GM19463 (cell line): ENCODE measurements at regions not wholly inside any gene's neighbourhood (a gene's known extent, or its start where the extent isn't known, plus 50 kb on each side); places are given as distances from the start of the nearest gene placed in this dataset.

ENCODE experiments used
- ATAC-seq: cut with Tn5 transposase; IDR thresholded peaks from one replicate; pipeline ENCODE4 v1.9.1; 2021; ENCODE audit warnings: mild to moderate bottlenecking, moderate library complexity; ENCODE audit not compliant: unreplicated experiment

DNA sequence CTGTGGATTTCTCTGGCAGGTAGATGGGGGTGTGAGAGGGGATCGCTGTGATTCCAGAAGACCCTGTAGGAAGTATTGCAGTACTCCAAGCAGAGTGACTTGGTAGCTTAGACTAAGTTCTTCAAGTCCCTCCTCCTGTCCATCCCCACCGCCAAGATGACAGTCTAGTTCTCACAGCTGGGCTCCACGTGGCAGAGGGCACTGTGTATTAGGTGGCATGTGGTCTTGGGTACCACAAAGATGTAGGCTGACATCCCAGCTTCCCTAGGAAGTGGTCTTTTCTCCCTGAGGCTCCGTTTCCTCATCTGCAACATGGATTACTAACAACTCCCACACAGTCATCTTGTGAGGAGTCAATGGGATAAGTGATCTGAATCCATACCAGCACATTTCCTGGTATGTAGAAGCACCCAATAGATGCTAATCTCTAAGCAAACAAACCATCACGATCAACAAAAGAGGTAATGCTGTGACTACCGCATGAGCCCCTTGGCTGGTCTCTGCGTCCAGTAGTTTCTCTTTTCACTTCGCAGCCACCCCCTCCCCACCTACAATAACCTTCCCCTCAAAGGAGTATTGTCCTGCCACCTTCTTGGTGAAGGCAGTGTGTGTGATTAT is 349.1 kb upstream of the EEF2KMT start:
- no peak for ATAC-seq

DNA sequence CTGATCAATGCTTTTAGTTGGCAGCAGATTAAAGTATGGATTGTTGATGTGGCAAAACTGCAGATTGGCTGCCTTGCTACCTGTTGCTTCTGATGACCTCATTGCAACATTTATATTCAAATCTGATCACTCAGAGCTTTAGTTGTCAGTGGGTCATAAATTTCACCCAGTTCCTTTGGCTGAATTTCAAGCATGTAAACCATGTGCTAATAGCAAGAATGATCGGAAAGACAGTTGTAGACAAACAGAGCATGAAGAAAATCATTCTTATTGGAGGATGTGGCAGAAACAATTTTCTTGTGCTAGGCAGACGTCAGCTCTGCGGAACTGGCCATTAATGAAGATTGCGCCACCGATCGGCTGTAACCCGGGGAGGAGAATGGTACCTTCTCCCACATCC is 346.6 kb upstream of the EEF2KMT start:
- ATAC-seq: no peak

DNA sequence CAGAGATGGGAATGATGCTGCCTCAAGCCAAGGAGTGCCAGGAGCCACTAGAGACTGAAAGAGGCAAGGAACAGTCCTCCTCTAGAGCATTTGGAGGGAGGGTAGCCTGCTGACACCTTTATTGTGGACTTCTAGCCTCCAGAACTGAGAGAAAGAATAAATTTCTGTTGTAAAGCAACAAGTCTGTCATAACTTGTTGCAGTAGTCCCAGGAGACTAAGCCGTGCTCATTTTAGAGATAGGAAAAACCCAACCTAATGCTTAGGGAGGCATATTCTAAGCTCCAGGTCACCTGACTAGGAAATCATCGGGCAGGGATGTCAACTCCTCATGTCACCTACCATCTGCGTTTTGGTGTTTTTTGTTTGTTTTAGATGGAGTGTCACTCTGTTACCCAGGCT is 345.4 kb upstream of the EEF2KMT start:
- ATAC-seq: no peak

DNA sequence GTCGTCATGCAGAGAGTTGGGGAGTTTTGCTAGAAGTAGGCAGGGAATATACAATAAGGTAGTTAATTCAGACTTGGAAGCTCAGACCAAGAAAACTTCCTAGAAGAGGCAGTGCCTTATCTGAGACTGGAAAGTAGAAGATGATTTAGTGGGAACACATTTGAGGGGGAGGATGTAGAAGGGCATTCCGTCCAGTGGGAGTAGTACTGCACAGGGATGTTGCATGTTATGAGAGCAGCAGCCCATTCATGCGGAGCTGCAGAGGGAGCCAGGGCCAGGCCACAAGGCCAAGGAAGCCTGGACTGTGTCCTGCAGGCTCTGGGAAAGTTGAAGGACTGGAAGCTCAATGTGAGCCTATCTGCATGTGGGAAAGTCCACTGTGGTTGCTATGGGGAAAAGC is 344.5 kb upstream of the EEF2KMT start:
- ATAC-seq: no peak

DNA sequence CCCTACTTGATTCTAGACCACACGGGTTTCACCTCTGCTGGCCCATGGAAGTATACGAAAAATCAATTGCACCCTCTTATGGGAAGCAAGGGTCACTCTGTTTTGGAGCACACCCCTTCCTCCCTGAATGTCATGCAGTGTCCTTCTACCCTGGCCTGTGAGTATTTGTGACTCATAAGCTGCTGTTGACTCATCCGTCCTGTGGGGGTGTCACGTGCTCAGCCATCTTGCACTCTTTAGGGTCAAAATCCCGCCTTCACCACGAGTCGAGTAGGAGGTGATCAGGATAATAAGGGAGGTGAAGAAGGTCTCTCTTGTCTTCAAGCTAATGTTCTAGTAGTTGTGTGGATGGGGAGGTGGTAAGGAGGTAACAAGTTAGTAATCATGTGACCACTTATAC is 341.0 kb upstream of the EEF2KMT start:
- ATAC-seq: no peak

DNA sequence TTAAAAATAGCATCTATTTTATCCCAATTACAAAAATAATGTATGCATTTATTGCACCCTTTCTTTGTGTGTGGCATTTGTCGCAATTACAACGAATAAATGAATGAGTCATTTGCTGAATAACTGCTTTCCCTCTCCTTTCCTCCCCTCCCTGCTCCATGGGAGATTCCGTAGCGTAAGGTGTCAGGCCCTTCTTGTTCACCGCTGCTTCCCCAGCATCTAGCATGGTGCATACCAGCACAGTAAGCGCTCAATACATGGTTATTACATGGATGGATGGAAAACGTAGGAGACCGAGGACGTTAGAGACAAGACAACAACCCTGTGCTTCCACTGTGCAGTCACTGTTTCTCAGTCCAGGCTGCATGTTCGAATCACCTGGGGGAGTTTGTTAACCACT is 336.0 kb upstream of the EEF2KMT start:
- ATAC-seq: no peak

DNA sequence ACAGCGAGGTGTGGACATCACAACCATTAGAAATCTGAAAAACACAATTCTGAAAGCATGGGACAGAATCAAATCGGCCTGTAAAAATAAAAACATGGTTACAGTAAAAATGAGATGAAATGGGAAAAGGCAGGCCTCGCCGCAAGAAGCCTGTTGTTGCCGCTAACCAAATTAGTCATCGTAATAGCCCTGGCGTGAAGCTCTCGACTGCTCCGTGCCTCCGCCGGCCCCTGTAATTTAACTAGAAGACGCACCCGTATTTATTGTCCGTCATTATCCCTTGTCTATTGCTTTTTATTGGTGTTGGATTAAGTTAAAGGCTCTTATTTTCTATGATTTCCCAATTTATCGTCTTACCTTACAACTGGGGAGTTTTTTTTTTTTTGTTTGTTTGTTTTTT is 334.6 kb upstream of the EEF2KMT start:
- ATAC-seq: no peak

DNA sequence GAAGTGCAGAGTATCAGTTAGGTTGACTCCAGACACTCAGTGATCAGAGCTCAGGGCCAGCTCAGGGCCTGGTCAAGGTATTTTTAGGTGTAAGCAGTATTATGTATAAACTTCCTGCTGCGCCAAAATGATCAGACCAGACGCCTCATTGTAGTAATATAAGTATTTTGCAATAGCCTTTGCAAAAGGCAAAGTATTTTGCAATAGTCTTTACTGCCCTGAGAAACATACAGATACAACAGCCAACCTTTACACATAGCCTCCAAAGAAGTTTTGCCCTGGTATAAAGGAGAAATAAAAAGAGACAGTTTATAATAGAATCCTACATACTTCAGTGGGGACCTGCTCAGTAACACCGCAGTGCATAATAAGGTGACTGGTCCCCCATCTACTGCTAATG is 333.0 kb upstream of the EEF2KMT start:
- ATAC-seq: no peak

DNA sequence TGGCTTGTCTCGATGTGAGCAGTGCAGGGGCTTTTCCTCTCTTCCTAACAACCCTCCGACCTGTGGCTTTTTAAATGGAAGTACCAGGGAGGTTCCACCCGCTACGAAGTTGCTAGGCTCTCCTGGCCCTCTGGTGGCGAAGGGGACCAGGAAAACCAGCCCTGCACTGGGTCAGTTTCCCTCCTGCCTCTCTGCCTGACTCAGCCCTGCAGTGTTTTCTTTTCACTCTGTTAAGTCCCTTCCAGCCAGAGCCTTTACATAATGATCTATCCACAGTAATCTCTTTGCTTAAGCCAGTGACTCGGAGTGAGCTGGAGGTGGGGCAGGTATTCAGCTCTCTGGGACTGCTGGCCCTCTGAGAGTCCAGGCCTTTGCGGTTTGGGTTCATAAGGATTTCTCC is 331.3 kb upstream of the EEF2KMT start:
- no peak for ATAC-seq

DNA sequence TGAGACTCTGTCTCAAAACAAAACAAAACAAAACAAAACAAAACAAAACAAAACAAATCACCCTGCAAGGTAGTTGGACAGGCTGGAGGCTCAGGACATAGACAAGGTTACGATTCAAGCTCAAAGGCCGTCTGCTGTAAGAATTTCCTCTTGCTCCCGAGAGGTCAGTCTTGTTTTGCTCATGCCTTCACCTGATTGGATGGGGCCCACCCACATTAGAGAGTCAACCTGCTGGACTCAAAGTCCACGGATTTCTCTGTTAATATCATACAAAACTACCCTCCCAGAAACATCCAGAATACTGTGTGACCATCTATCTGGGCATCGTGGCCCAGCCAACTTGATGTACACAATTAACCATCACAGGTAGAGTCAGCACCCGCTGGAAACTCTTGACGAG is 330.0 kb upstream of the EEF2KMT start:
- ATAC-seq: no peak

DNA sequence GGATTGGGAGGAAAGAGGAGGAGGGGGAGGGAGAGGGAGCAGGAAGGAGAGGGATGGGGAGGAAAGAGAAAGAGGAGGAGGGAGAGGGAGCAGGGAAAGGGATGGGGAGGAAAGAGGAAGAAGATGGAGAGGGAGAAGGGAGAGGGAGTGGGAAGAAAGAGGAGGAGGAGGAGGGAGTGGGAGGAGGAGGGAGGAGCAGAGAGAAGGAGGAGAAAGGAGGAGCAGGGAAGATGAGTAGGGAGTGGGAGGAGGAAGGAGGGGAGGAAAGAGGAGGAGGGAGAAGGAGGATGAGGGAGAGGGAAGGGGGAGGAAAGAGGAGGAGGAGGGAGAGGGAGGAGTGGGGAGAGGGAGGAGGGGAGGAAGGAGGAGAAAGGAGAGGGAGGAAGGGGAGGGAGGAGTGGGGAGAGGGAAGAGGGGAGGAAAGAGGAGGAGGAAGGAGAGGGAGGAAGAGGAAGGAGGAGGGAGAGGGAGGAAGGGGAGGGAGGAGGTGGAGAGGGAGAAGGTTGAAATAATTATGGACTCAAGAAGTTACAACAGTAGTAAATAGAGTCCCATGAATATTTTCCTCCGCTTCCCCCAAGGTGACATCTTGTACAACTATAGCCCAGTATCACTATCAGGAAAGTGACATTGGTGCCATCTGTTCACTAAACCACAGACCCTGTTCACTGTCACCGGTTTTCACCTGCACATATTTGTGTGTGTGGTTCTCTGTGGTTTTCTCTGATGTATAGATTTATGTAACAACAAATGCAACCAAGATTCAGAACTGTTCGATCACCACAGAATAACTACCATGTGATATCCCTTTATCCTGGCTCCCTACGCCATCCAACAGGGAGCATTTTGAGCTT is 325.3 kb upstream of the EEF2KMT start:
- no peak for ATAC-seq

DNA sequence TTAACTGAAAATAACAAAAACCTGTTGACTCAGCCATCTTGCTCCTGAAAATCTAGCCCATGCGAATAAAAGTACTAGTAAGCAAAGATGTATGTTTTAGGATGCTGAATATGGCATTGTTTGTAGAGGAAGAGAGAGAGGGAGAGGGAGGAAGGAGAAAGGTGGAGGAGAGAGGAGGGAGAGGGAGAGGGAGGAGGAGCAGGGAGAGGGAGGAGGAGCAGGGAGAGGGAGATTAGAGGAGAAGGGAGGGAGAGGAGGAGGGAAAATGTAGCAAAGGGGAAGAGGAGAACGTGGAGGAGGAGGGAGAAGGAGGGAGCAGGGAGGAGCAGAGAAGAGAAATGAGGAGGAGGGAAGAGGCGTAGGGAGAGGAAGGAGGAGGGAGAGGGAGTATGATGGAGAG is 324.5 kb upstream of the EEF2KMT start:
- ATAC-seq: no peak

DNA sequence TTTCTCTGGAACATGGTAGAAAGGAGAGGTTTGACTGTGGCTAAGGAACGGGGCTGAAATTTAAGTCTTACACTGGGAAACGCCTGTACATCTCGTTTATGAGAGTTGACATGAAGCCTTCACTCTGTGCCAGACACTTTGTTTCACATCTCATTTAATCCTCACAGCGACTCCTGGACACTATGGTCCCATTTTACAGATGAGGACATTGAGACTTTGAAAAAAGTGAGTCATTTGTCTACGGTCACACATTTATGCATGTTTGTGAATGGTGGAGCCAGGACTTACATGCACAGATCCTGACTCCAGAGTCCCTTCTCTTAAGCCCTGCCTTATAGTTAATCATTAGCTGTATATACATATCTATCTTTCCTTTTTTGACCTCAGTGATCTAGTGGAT is 318.4 kb upstream of the EEF2KMT start:
- no peak for ATAC-seq

DNA sequence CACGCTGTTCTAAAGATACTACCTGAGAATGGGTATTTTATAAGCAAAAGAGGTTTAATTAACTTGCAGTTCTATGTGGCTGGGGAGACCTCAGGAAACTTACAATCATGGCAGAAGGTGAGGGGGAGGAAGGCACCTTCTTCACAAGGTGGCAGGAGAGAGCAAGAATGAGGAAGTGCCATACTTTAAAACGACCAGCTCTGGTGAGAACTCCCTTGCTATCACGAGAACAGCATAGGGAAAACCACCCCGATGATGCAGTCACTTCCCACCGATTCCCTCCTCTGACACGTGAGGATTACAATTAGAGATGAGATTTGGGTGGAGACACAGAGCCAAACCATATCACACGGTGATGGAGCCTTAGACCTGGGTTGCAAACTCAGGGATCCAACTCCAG is 317.5 kb upstream of the EEF2KMT start:
- ATAC-seq: no peak

DNA sequence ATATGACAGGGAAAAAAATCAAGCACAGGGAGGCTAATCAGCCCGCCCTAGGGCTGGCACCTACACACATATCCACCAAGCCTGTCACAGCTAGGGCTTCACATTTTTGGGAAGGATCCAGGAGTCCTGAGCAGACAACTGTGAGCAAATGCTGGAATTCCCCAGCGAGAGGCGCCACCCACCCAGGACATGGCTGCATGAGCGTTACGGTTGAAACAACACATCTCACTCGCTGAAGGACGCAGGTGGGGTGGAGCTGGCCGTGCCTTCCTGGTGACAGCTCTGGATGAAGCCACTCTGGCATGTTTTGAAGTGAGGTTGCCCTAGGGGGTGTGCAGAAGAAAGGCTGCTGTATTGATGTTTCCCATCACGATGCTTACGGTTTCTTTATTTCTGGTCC is 315.1 kb upstream of the EEF2KMT start:
- no peak for ATAC-seq

DNA sequence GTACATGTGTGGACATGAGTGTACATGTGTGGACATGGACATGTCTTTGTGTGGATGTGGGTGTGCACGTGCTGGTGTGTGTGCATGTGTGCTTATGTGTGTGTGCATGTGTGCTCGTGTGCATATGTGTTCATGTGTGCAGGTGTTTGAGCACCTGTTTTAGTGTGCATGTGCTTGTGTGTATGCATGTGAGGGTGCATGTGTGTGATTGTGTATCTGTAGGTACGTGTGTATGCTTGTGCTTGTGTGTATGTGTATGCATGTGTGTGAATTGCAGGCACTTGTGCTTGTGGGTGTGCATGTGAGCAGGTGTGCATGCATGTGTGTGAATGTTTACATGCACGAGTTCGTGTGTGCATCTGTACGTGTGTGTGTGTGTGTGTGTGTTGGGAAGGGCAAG is 300.6 kb upstream of the EEF2KMT start:
- no peak for ATAC-seq

DNA sequence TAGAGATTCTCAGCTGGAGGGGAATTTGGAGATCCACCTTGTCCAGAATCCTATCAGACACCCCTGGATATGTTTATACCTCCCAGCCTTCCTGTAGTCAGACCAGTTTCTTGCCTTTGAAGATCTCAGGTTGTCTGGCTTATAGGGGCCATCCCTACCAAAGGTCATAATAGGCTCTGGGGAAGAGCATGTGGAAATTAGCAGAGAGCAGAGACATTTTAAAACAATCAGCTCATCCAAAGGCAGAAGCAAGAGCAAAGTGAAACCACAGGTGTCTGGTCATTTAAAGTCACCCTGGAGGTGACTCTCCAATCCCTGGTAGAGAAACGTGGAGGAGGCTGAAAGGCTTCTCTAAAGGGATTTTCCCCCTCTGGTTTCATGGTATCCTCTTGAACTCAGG is 299.3 kb upstream of the EEF2KMT start:
- ATAC-seq: no peak

DNA sequence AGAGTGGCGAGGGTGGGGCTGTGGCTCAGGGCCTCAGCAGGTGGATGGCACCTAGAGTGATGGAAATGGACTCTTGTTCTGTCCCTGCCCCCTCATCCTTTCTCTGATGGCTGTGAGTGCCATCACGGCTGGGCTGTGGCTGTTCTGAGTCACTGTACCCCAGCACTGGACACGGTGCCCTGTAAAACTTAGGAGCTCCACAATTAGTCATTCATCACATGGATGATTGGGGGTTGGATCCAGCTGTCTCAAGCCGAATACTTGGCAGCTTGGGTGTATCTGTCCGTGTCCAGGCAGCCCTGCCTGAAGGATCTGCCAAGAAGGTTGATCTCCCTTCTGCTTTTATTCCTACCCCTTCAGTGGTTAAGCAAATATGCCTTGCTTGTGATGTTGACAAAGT is 295.5 kb upstream of the EEF2KMT start:
- no peak for ATAC-seq

DNA sequence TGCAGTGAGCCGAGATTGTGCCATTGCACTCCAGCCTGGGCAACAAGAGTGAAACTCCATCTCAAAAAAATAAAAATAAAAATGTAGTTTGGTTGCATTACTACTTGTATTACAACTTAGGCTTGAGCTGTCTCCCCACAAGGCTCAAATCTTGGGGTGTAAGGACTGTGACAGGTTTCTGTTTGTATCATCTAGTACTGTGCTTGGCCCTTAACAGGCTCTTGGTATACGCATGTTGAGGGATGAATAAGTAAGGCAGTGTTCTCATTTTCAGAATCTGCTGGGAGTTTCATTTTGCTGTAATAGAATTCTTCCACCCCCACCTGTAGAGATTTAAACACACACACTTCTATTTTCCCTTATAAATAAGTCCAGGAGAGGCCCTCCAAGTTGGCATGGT is 289.4 kb upstream of the EEF2KMT start:
- ATAC-seq: no peak

DNA sequence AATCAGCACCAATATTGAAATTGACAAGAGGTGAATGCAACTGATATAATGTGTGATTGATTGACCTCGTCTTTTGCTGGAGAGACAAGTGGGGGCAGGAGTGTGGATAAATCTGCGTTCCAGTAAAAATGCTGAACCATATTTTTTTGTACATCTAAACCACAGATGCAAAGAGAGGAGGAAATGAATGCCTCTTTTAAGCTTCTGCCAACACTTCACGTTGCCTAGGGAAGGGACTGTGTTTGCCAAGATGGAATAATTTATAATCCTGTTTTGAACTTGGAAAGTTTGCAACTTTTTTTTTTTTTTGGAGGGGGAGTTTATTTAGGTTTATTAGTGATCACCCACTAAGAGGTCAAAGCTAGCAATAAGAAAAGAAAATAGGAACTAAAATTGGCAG is 288.2 kb upstream of the EEF2KMT start:
- no peak for ATAC-seq

DNA sequence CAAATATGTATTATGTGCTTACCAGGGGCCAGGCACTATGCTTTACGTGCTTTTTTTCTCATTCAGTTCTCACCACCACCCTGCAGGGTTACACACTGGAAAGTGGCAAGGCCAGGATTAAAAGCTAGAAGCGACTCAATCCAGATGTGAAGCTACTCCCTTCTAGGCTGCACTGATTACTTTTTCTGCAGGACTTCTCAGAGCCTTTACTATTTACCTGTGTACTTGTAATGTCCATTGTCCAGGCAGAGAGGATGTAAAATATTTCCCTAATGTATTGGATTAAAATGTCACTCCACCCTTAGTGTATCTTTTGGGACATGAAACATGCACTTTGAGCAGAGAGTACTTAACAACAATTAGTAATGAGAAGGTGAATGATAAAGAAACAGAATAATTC is 287.5 kb upstream of the EEF2KMT start:
- no peak for ATAC-seq

DNA sequence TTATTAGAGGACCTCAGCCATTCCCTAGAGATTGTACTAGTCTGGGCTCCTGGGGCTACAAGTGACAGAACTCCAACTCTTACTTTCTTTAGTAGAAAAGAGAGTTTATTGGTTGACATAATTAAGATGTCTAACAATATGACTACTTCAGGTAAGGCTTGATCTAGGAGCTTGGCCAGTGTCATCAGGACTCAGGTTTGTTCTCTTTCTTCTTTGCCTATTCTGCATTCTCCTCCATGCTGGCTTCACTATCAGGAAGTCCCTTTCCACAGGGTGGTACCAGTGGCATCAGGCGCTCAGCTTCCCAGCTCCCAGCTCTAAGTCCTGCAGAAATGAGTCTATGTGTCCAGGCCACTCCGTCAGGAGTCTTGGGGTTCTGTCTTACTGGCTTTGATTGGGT is 286.1 kb upstream of the EEF2KMT start:
- no peak for ATAC-seq

DNA sequence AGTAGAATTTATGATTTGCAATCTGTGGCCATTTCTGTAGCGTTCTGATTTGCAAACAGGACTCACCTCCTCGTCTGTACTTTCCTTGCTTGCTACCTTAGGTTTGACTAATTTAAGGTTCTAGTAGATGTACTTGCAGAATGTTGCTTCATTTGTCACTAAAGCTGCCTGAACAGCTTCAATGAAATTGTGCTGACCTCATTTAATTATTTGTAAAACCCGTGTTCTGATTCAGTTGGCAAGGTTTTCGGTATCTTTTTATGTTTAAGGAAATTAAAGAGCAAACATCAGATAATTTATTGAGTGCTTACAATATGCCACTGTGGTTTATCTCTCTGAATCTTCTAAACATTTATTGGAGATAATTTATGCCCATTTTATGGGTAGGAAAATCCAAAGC is 284.9 kb upstream of the EEF2KMT start:
- ATAC-seq: no peak
